ENCODE measurements at regions not wholly inside any gene's neighbourhood (a gene's known extent, or its start where the extent isn't known, plus 50 kb on each side); places are given as distances from the start of the nearest gene placed in this dataset.

DNA sequence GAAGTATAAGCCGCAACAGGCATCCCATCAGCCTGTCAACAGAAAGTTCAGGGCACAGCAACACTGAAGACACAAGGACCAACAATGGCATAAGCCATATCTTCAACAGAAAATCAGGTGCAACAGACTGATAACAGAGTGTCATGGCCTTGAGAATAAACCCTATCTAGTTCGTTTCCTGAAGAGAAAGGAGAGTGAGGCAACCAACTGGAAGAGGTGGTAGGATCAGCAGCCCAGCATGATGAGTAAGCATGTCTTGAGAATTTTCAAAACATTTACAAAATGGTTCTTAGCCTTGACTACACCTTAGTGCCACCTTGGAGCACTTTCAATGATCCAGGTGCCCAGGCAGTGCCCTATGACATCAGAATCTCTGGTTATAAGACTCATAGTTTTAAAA is 290.2 kb upstream of the SEMA3C start:
- no peak for DNase-seq (ENCODE audit: unreplicated experiment)
- H3K27ac Mint-ChIP-seq (ENCODE audit: low read depth, unreplicated experiment), result no peak overlapping the region
- TF ChIP-seq, protein P1, sequence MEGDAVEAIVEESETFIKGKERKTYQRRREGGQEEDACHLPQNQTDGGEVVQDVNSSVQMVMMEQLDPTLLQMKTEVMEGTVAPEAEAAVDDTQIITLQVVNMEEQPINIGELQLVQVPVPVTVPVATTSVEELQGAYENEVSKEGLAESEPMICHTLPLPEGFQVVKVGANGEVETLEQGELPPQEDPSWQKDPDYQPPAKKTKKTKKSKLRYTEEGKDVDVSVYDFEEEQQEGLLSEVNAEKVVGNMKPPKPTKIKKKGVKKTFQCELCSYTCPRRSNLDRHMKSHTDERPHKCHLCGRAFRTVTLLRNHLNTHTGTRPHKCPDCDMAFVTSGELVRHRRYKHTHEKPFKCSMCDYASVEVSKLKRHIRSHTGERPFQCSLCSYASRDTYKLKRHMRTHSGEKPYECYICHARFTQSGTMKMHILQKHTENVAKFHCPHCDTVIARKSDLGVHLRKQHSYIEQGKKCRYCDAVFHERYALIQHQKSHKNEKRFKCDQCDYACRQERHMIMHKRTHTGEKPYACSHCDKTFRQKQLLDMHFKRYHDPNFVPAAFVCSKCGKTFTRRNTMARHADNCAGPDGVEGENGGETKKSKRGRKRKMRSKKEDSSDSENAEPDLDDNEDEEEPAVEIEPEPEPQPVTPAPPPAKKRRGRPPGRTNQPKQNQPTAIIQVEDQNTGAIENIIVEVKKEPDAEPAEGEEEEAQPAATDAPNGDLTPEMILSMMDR (IDR thresholded peaks at IDR 0.05; ENCODE audit: unreplicated experiment), result no peak
- intact Hi-C loops (cut with micrococcal nuclease), result no loop called here
- BruUV-seq (replicated peaks), result no TSS peak
- ChIA-PET POLR2A (interaction anchor here (0.6 kb wide), 1 partner anchor 373 kb away, joined by 3 read pairs; no protein-coding TSS in a partner anchor), CTCF (interaction anchor here (0.6 kb wide), 1 partner anchor 26 kb away, joined by 3 read pairs; no protein-coding TSS in a partner anchor)
- peaks cover 12% of the 10 kb centered on the region for H3K4me1 Mint-ChIP-seq (ENCODE audit: insufficient read depth, unreplicated experiment)
- H3K27me3 Mint-ChIP-seq (ENCODE audit: insufficient read depth, unreplicated experiment), result no peaks in the 10 kb centered on the region
- no peak overlapping the region for H3K4me3 Mint-ChIP-seq (ENCODE audit: unreplicated experiment)
- H3K36me3 Mint-ChIP-seq (ENCODE audit: insufficient read depth, unreplicated experiment), result no peaks in the 10 kb centered on the region
- peaks cover 7% of the 10 kb centered on the region for H3K9me3 Mint-ChIP-seq (ENCODE audit: unreplicated experiment)

DNA sequence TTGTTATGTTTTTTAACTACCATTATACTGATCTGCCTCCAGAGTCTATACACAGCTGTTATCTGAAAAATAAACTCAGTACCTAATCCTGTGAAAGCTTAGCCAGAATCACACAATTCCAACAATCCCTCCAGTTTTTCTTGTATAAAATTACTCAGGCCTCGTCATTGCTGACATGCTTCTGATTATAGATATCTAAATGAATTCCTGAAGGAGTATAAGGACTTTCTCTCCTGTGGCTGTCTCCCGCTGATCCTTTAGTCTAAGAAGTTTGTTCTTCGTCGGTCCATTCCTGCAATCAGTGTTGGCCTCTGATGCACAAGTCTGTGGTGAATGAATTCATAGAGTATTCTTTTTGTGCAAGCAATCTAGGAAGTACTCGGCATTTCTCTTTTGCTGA is 288.9 kb upstream of the SEMA3C start:
- intact Hi-C loops (cut with micrococcal nuclease), result no loop called here
- no TSS peak for BruUV-seq (replicated peaks)
- Mint-ChIP-seq H3K27me3 (ENCODE audit: insufficient read depth, unreplicated experiment) (no peaks in the 10 kb centered on the region), H3K27ac (ENCODE audit: low read depth, unreplicated experiment) (no peak overlapping the region), H3K4me3 (ENCODE audit: unreplicated experiment) (no peak overlapping the region), H3K36me3 (ENCODE audit: insufficient read depth, unreplicated experiment) (no peaks in the 10 kb centered on the region), H3K4me1 (ENCODE audit: insufficient read depth, unreplicated experiment) (peaks cover 12% of the 10 kb centered on the region), H3K9me3 (ENCODE audit: unreplicated experiment) (peaks cover 7% of the 10 kb centered on the region)
- ChIA-PET CTCF (interaction anchor here (0.6 to 1.4 kb wide), 2 partner anchors 16 to 708 kb away, joined by 3 to 4 read pairs; no protein-coding TSS in a partner anchor), POLR2A (interaction anchor here (0.9 kb wide), 1 partner anchor 9 kb away, joined by 3 read pairs; no protein-coding TSS in a partner anchor)
- TF ChIP-seq, protein P1 (IDR thresholded peaks at IDR 0.05; ENCODE audit: unreplicated experiment), result no peak
- DNase-seq (ENCODE audit: unreplicated experiment), result no peak

DNA sequence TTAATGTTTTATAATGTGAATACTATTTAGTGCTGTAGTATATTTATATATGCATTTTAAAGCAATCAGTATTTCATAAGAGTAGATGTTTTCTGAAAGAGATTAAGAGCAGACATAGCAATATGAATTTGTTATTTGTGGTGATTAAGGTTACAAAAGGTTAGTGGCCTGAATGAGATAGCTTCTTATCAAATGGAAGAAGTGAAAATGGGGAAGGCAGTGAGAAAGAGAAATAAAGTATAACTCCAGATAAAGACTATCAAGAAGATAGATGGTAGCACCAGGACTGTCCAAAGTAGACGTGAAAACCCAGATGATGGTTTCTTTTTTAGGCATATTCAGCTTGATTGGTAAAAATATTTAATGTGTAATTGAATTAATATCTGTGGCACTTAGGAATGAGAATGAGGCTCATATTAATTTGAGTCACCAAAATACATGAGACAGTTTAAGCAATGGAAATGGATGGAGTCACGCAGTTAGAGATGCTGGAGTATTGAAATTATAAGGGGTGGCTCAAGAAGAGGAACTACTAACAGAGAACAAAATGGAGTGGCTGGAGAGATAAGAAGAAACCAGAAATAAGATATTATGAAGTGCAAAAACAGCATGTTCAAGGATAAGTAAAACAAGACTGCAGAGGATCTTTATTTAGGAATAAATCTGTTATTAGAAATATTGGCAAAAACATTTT is 288.0 kb upstream of the SEMA3C start:
- Mint-ChIP-seq H3K27ac (ENCODE audit: low read depth, unreplicated experiment) (no peak overlapping the region), H3K27me3 (ENCODE audit: insufficient read depth, unreplicated experiment) (no peaks in the 10 kb centered on the region), H3K4me3 (ENCODE audit: unreplicated experiment) (no peak overlapping the region), H3K36me3 (ENCODE audit: insufficient read depth, unreplicated experiment) (no peaks in the 10 kb centered on the region), H3K9me3 (ENCODE audit: unreplicated experiment) (peaks cover 7% of the 10 kb centered on the region), H3K4me1 (ENCODE audit: insufficient read depth, unreplicated experiment) (peaks cover 12% of the 10 kb centered on the region)
- intact Hi-C loops (cut with micrococcal nuclease), result no loop called here
- ChIA-PET CTCF (interaction anchor here (1.4 kb wide), 1 partner anchor 15 kb away, joined by 3 read pairs; no protein-coding TSS in a partner anchor), POLR2A (interaction anchor here (0.6 to 0.9 kb wide), 4 partner anchors 10 to 288 kb away, joined by 3 read pairs; partner anchors contain the start of gene SEMA3C)
- BruUV-seq (replicated peaks), result no TSS peak
- TF ChIP-seq, protein P1 (IDR thresholded peaks at IDR 0.05; ENCODE audit: unreplicated experiment), result no peak
- no peak for DNase-seq (ENCODE audit: unreplicated experiment)

DNA sequence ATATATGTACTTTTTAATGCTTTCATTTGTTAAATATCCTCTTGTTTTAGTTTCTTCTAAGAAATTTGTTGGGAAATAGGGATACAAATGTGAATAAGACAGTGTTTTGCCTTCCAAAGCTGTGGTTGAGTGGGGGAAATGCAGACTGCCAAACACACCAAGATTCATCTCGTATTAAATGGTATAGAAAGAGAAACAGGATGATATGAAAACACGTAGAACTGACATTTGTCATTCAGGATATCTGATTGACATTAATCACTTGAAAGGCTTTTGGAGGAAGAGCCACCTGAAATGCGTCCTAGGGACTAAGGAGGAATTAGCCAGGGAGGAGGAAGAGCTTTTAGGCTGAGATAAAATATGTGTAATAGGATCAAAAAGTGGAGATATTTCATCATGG is 287.4 kb upstream of the SEMA3C start:
- Mint-ChIP-seq H3K36me3 (ENCODE audit: insufficient read depth, unreplicated experiment) (no peaks in the 10 kb centered on the region), H3K27me3 (ENCODE audit: insufficient read depth, unreplicated experiment) (no peaks in the 10 kb centered on the region), H3K27ac (ENCODE audit: low read depth, unreplicated experiment) (no peak overlapping the region), H3K4me1 (ENCODE audit: insufficient read depth, unreplicated experiment) (peaks cover 12% of the 10 kb centered on the region), H3K9me3 (ENCODE audit: unreplicated experiment) (peaks cover 7% of the 10 kb centered on the region), H3K4me3 (ENCODE audit: unreplicated experiment) (no peak overlapping the region)
- intact Hi-C loops (cut with micrococcal nuclease), result no loop called here
- DNase-seq (ENCODE audit: unreplicated experiment), result no peak
- POLR2A ChIA-PET, result interaction anchor here (0.6 to 0.8 kb wide), 3 partner anchors 61 to 287 kb away, joined by 3 read pairs; partner anchors contain the start of gene SEMA3C
- TF ChIP-seq, protein P1 (IDR thresholded peaks at IDR 0.05; ENCODE audit: unreplicated experiment), result no peak
- CTCF ChIA-PET, result interaction anchor here (1.4 kb wide), 1 partner anchor 15 kb away, joined by 3 read pairs; no protein-coding TSS in a partner anchor
- BruUV-seq (replicated peaks), result no TSS peak
